ENCODE measurements at regions not wholly inside any gene's neighbourhood (a gene's known extent, or its start where the extent isn't known, plus 50 kb on each side); places are given as distances from the start of the nearest gene placed in this dataset.
"Not testable (repeated sequence)": the region's sequence is repeated elsewhere in the genome, so short reads cannot be mapped to it uniquely, and the experiment has no call there.

GRCh38 chr9:66601472-66601871, 299.1 kb upstream of the ZNF658 start:
- H3K27me3 ChIP-seq; ATAC-seq; H3K27ac ChIP-seq; intact Hi-C loops (cut with DNase I); H3K9me3 ChIP-seq; H3K4me1 ChIP-seq; H3K4me3 ChIP-seq; H3K36me3 ChIP-seq; FAIRE-seq: not testable (repeated sequence)
- peak in 3 of 6 donors; percentile 1 to 27 (median 3) for DNase-seq
- 79% methylated on average over 6 to 10 of the region's 10 CpGs for WGBS, 2 donors

GRCh38 chr9:66631521-66632046, 268.9 kb upstream of the ZNF658 start:
- DNase-seq = peak in 2 of 6 donors; percentile 3 to 8
- H3K4me1 ChIP-seq; FAIRE-seq; ATAC-seq; H3K27ac ChIP-seq; H3K27me3 ChIP-seq; intact Hi-C loops (cut with DNase I); H3K4me3 ChIP-seq; H3K36me3 ChIP-seq; H3K9me3 ChIP-seq: not testable (repeated sequence)
- 31 to 46% methylated on average over 1 to 4 of the region's 22 CpGs for WGBS, 2 donors

GRCh38 chr9:66647675-66648074, 252.8 kb upstream of the ZNF658 start:
- H3K4me3 ChIP-seq; H3K4me1 ChIP-seq; DNase-seq; H3K27ac ChIP-seq; FAIRE-seq; H3K27me3 ChIP-seq; H3K9me3 ChIP-seq; ATAC-seq; H3K36me3 ChIP-seq; intact Hi-C loops (cut with DNase I): not testable (repeated sequence)
- WGBS, 2 donors = no CpG with 5 or more reads among the region's 2 CpGs

GRCh38 chr9:66690242-66690641, 210.3 kb upstream of the ZNF658 start:
- H3K27me3 ChIP-seq; H3K4me3 ChIP-seq; DNase-seq; H3K36me3 ChIP-seq; ATAC-seq; FAIRE-seq; H3K27ac ChIP-seq; intact Hi-C loops (cut with DNase I); H3K9me3 ChIP-seq; H3K4me1 ChIP-seq: not testable (repeated sequence)

- H3K4me3 ChIP-seq; H3K36me3 ChIP-seq; FAIRE-seq; intact Hi-C loops (cut with DNase I); ATAC-seq; H3K27ac ChIP-seq; H3K9me3 ChIP-seq; H3K4me1 ChIP-seq; H3K27me3 ChIP-seq: not testable (repeated sequence)
- WGBS, 2 donors = 0 to 55% methylated on average over 1 to 2 of the region's 6 CpGs
- peak in 1 of 6 donors; percentile 5 for DNase-seq
Observed at GRCh38 chr9:66695561-66696240, 204.8 kb upstream of the ZNF658 start.

GRCh38 chr9:66697343-66698065, 203.0 kb upstream of the ZNF658 start:
- H3K4me3 ChIP-seq; H3K9me3 ChIP-seq; intact Hi-C loops (cut with DNase I); FAIRE-seq; H3K36me3 ChIP-seq; H3K27me3 ChIP-seq; H3K27ac ChIP-seq; DNase-seq; ATAC-seq; H3K4me1 ChIP-seq: not testable (repeated sequence)
- no CpG with 5 or more reads among the region's 9 CpGs for WGBS, 2 donors

GRCh38 chr9:66698066-66698455, 202.5 kb upstream of the ZNF658 start:
- H3K36me3 ChIP-seq; H3K4me3 ChIP-seq; H3K9me3 ChIP-seq; FAIRE-seq; DNase-seq; H3K27ac ChIP-seq; intact Hi-C loops (cut with DNase I); H3K4me1 ChIP-seq; H3K27me3 ChIP-seq; ATAC-seq: not testable (repeated sequence)
- 75% methylated on average over 1 of the region's 4 CpGs; no CpG with 5 or more reads in 1 of the 2 donors for WGBS, 2 donors

GRCh38 chr9:66701411-66702377, 198.8 kb upstream of the ZNF658 start:
- ATAC-seq = peak in 2 of 4 donors; percentile 34 to 66
- H3K27me3 ChIP-seq; DNase-seq; H3K4me3 ChIP-seq; H3K4me1 ChIP-seq; H3K9me3 ChIP-seq; intact Hi-C loops (cut with DNase I); H3K36me3 ChIP-seq; FAIRE-seq; H3K27ac ChIP-seq: not testable (repeated sequence)
- WGBS, 2 donors = 73 to 88% methylated on average over 1 of the region's 3 CpGs

- intact Hi-C loops (cut with DNase I); H3K4me1 ChIP-seq; ATAC-seq; H3K27ac ChIP-seq; H3K4me3 ChIP-seq; FAIRE-seq; DNase-seq; H3K27me3 ChIP-seq; H3K36me3 ChIP-seq; H3K9me3 ChIP-seq: not testable (repeated sequence)
- no CpG with 5 or more reads among the region's 6 CpGs for WGBS, 2 donors
Observed at GRCh38 chr9:66711553-66711952, 189.0 kb upstream of the ZNF658 start.

GRCh38 chr9:66712870-66713269, 187.7 kb upstream of the ZNF658 start:
- ATAC-seq; H3K27ac ChIP-seq; DNase-seq; FAIRE-seq; H3K4me1 ChIP-seq; H3K27me3 ChIP-seq; intact Hi-C loops (cut with DNase I); H3K9me3 ChIP-seq; H3K36me3 ChIP-seq; H3K4me3 ChIP-seq: not testable (repeated sequence)
- WGBS, 2 donors = no CpG with 5 or more reads among the region's 1 CpG

- H3K4me3 ChIP-seq; intact Hi-C loops (cut with DNase I); H3K36me3 ChIP-seq; H3K27ac ChIP-seq; DNase-seq; H3K27me3 ChIP-seq; FAIRE-seq; H3K4me1 ChIP-seq; H3K9me3 ChIP-seq: not testable (repeated sequence)
- no CpG with 5 or more reads among the region's 8 CpGs for WGBS, 2 donors
- ATAC-seq = peak in 3 of 4 donors; percentile 68 to 74 (median 74)
Observed at GRCh38 chr9:66713552-66713951, 187.0 kb upstream of the ZNF658 start.

All from pancreas (tissue), 10 donors.